GM23338 (cell line): ENCODE measurements at regions not wholly inside any gene's neighbourhood (a gene's known extent, or its start where the extent isn't known, plus 50 kb on each side); places are given as distances from the start of the nearest gene placed in this dataset.

Experiments
- ATAC-seq: fragments of 200-7000 bp; cut with Tn5 transposase; 3 replicates; pipeline ENCODE4 v1.9.1; 2020
- DNase-seq: peaks from one replicate; pipeline ENCODE4 v3.0.0-alpha.2; 2015; ENCODE audit warnings: low spot score
- H2AFZ ChIP-seq: fragments of 200-600 bp; sonication (generic); 2 replicates; pipeline ENCODE4 v1.8.0; 2016; ENCODE audit warnings: antibody characterized with exemption, mild to moderate bottlenecking, moderate library complexity
- H3F3A ChIP-seq: fragments of 200-600 bp; sonication (generic); replicated peaks from 2 replicates; pipeline ENCODE4 v1.8.0; 2017; ENCODE audit warnings: antibody characterized with exemption, mixed run types, low read depth
- H3K27ac ChIP-seq: fragments of 200-600 bp; sonication (generic); 2 replicates; pipeline ENCODE4 v1.6.1; 2016; ENCODE audit warnings: low read depth
- H3K27me3 ChIP-seq: fragments of 200-600 bp; sonication (generic); 2 replicates; pipeline ENCODE4 v1.8.0; 2016; ENCODE audit warnings: mild to moderate bottlenecking, mixed run types, moderate library complexity; ENCODE audit not compliant: insufficient read depth
- H3K36me3 ChIP-seq: fragments of 200-600 bp; sonication (generic); 2 replicates; pipeline ENCODE4 v1.8.0; 2016; ENCODE audit warnings: mild to moderate bottlenecking; ENCODE audit not compliant: insufficient read depth
- H3K4me1 ChIP-seq: fragments of 200-600 bp; sonication (generic); 2 replicates; pipeline ENCODE4 v1.8.0; 2016; ENCODE audit warnings: mild to moderate bottlenecking, moderate library complexity; ENCODE audit not compliant: insufficient read depth
- H3K4me2 ChIP-seq: fragments of 200-600 bp; sonication (generic); 2 replicates; pipeline ENCODE4 v1.7.1; 2017; ENCODE audit warnings: mixed run types
- H3K4me3 ChIP-seq: fragments of 200-600 bp; sonication (generic); 2 replicates; pipeline ENCODE4 v1.6.1; 2016; ENCODE audit warnings: mixed run types
- H3K79me2 ChIP-seq: fragments of 200-600 bp; sonication (generic); replicated peaks from 2 replicates; pipeline ENCODE4 v1.8.0; 2017; ENCODE audit warnings: mild to moderate bottlenecking; ENCODE audit not compliant: insufficient read depth
- H3K9me2 ChIP-seq: fragments of 200-600 bp; sonication (generic); 2 replicates; pipeline ENCODE4 v1.8.0; 2017; ENCODE audit not compliant: insufficient read depth
- H4K20me1 ChIP-seq: fragments of 200-600 bp; sonication (generic); replicated peaks from 2 replicates; pipeline ENCODE4 v1.8.0; 2017; ENCODE audit warnings: mild to moderate bottlenecking; ENCODE audit not compliant: insufficient read depth
- H3K27ac Mint-ChIP-seq: 2 replicates; pipeline ENCODE4 v1.8.0; 2020; ENCODE audit warnings: inconsistent platforms, mild to moderate bottlenecking, moderate library complexity, mixed read lengths
- H3K27me3 Mint-ChIP-seq: 3 replicates; pipeline ENCODE4 v1.8.0; 2022; ENCODE audit warnings: low read depth, mild to moderate bottlenecking, moderate library complexity, mixed read lengths, inconsistent platforms; ENCODE audit not compliant: insufficient read depth, poor library complexity
- H3K36me3 Mint-ChIP-seq: 3 replicates; pipeline ENCODE4 v1.8.0; 2021; ENCODE audit warnings: low read depth, mild to moderate bottlenecking, inconsistent platforms, moderate library complexity, mixed read lengths
- H3K4me1 Mint-ChIP-seq: 3 replicates; pipeline ENCODE4 v1.8.0; 2020; ENCODE audit warnings: mild to moderate bottlenecking, inconsistent platforms, mixed read lengths
- H3K4me3 Mint-ChIP-seq: 3 replicates; pipeline ENCODE4 v1.8.0; 2021; ENCODE audit warnings: moderate library complexity, mild to moderate bottlenecking, inconsistent platforms, mixed read lengths
- H3K9me3 Mint-ChIP-seq: 3 replicates; pipeline ENCODE4 v1.8.0; 2020; ENCODE audit warnings: moderate library complexity, mild to moderate bottlenecking, inconsistent platforms, mixed read lengths
- CREB1 ChIP-seq: fragments of 250-450 bp; sonication (Bioruptor Pico); IDR thresholded peaks from 2 replicates; pipeline ENCODE4 v1.5.0; 2020; ENCODE audit warnings: low read depth, mild to moderate bottlenecking, moderate library complexity
- EZH2 ChIP-seq: fragments of 200-600 bp; sonication (generic); IDR thresholded peaks from one replicate; pipeline ENCODE4 v1.8.0; 2017; ENCODE audit warnings: antibody characterized with exemption, mild to moderate bottlenecking, low read depth; ENCODE audit not compliant: unreplicated experiment
- EZH2phosphoT487 ChIP-seq: fragments of 200-600 bp; sonication (generic); IDR thresholded peaks from one replicate; pipeline ENCODE4 v1.8.1; 2018; ENCODE audit warnings: antibody characterized with exemption; ENCODE audit not compliant: unreplicated experiment
- JUNB ChIP-seq: IDR thresholded peaks from one replicate; pipeline ENCODE4 v1.6.1; 2016; ENCODE audit warnings: antibody characterized with exemption; ENCODE audit not compliant: unreplicated experiment
- NANOG ChIP-seq: IDR thresholded peaks from 2 replicates; pipeline ENCODE4 v1.6.1; 2016; ENCODE audit warnings: antibody characterized with exemption, borderline replicate concordance
- POLR2AphosphoS5 ChIP-seq: IDR thresholded peaks from 2 replicates; pipeline ENCODE4 v1.6.1; 2016; ENCODE audit warnings: antibody characterized with exemption, low read depth
- STAT1 ChIP-seq: IDR thresholded peaks from one replicate; pipeline ENCODE4 v1.6.1; 2016; ENCODE audit warnings: antibody characterized with exemption; ENCODE audit not compliant: unreplicated experiment
- ZNF114 ChIP-seq: fragments of 250-450 bp; sonication (Bioruptor Pico); IDR thresholded peaks from 2 replicates; pipeline ENCODE4 v1.5.0; 2020; ENCODE audit warnings: mild to moderate bottlenecking, moderate library complexity
- ZNF331 ChIP-seq: fragments of 250-450 bp; sonication (Bioruptor Pico); IDR thresholded peaks from 2 replicates; pipeline ENCODE4 v1.5.0; 2020; ENCODE audit warnings: low read depth, mild to moderate bottlenecking, moderate library complexity
- TF ChIP-seq, protein P1 (sequence below): fragments of 250-450 bp; sonication (Bioruptor Pico); IDR thresholded peaks from 2 replicates; pipeline ENCODE4 v1.5.0; 2020; ENCODE audit warnings: mild to moderate bottlenecking, moderate library complexity
- TF ChIP-seq, protein P2 (sequence below), 2 experiments: fragments of 200-600 bp in 1 of 2; sonication (generic) in 1 of 2; conservative IDR thresholded peaks; 2 replicates each; pipeline versions ENCODE4 v1.5.1 to v1.6.1; 2016 to 2017; ENCODE audit warnings: antibody characterized with exemption in 2 of 2, low read depth in 2 of 2, mild to moderate bottlenecking in 2 of 2, moderate library complexity in 1 of 2
- TF ChIP-seq, protein P3 (sequence below): IDR thresholded peaks from one replicate; pipeline ENCODE4 v1.6.1; 2018; ENCODE audit warnings: antibody characterized with exemption; ENCODE audit not compliant: unreplicated experiment
- TF ChIP-seq, protein P4 (sequence below): IDR thresholded peaks from 2 replicates; pipeline ENCODE4 v1.6.1; 2016; ENCODE audit warnings: antibody characterized with exemption

DNA sequence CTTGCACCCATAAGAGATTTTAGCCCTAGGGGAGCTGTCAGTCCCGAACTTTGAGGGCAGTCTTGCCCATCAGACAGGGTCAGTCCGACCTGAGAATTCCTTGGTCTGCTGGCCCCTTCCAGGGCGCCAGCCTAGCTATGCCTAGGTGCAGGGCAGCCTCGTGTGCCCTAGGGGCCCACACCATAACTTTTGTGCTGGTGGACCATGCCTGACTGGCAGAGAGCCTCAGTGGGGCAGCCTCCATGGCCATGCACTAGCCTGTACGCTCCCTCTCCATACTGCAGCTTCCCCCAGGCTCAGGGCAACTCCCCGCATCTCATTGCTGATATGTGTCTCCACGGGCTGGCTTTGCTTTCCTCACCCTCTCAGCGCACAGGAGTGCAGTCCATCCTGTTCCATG is 835.8 kb upstream of the ALCAM start (continued):
- TF ChIP-seq, protein P1, sequence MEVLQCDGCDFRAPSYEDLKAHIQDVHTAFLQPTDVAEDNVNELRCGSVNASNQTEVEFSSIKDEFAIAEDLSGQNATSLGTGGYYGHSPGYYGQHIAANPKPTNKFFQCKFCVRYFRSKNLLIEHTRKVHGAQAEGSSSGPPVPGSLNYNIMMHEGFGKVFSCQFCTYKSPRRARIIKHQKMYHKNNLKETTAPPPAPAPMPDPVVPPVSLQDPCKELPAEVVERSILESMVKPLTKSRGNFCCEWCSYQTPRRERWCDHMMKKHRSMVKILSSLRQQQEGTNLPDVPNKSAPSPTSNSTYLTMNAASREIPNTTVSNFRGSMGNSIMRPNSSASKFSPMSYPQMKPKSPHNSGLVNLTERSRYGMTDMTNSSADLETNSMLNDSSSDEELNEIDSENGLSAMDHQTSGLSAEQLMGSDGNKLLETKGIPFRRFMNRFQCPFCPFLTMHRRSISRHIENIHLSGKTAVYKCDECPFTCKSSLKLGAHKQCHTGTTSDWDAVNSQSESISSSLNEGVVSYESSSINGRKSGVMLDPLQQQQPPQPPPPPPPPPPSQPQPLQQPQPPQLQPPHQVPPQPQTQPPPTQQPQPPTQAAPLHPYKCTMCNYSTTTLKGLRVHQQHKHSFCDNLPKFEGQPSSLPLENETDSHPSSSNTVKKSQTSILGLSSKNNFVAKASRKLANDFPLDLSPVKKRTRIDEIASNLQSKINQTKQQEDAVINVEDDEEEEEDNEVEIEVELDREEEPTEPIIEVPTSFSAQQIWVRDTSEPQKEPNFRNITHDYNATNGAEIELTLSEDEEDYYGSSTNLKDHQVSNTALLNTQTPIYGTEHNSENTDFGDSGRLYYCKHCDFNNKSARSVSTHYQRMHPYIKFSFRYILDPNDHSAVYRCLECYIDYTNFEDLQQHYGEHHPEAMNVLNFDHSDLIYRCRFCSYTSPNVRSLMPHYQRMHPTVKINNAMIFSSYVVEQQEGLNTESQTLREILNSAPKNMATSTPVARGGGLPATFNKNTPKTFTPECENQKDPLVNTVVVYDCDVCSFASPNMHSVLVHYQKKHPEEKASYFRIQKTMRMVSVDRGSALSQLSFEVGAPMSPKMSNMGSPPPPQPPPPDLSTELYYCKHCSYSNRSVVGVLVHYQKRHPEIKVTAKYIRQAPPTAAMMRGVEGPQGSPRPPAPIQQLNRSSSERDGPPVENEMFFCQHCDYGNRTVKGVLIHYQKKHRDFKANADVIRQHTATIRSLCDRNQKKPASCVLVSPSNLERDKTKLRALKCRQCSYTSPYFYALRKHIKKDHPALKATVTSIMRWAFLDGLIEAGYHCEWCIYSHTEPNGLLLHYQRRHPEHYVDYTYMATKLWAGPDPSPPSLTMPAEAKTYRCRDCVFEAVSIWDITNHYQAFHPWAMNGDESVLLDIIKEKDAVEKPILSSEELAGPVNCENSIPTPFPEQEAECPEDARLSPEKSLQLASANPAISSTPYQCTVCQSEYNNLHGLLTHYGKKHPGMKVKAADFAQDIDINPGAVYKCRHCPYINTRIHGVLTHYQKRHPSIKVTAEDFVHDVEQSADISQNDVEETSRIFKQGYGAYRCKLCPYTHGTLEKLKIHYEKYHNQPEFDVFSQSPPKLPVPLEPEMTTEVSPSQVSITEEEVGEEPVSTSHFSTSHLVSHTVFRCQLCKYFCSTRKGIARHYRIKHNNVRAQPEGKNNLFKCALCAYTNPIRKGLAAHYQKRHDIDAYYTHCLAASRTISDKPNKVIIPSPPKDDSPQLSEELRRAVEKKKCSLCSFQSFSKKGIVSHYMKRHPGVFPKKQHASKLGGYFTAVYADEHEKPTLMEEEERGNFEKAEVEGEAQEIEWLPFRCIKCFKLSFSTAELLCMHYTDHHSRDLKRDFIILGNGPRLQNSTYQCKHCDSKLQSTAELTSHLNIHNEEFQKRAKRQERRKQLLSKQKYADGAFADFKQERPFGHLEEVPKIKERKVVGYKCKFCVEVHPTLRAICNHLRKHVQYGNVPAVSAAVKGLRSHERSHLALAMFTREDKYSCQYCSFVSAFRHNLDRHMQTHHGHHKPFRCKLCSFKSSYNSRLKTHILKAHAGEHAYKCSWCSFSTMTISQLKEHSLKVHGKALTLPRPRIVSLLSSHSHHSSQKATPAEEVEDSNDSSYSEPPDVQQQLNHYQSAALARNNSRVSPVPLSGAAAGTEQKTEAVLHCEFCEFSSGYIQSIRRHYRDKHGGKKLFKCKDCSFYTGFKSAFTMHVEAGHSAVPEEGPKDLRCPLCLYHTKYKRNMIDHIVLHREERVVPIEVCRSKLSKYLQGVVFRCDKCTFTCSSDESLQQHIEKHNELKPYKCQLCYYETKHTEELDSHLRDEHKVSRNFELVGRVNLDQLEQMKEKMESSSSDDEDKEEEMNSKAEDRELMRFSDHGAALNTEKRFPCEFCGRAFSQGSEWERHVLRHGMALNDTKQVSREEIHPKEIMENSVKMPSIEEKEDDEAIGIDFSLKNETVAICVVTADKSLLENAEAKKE (CRISPR knock-in tag): no peak
- TF ChIP-seq ZNF114 (CRISPR knock-in tag) (no peak), POLR2AphosphoS5 (no peak)

DNA sequence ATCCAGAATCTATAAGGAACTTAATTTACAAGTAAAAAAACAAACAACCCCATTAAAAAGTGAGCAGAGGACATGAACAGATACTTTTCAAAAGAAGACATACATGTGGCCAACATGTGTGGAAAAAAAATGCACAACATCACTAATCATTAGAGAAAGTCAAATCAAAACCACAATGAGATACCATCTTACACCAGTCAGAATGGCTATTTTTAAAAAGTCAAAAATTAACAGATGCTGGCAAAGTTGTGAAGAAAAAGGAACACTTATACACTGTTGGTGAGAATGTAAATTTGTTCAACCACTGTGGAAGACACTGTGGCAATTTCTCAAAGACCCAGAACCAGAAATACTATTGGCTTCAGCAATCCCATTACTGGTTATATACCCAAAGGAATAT is 830.0 kb upstream of the ALCAM start:
- DNase-seq (no peak), ATAC-seq (no peak)
- peaks cover 2% of the 10 kb centered on the region for H3K27me3 Mint-ChIP-seq
- no peak overlapping the region for H3K27ac Mint-ChIP-seq
- H3K4me1 ChIP-seq: no peaks in the 10 kb centered on the region
- no peaks in the 10 kb centered on the region for H3K9me2 ChIP-seq
- no peak overlapping the region for H3K4me3 Mint-ChIP-seq
- H3K4me3 ChIP-seq: no peak overlapping the region
- no peaks in the 10 kb centered on the region for H3K4me1 Mint-ChIP-seq
- peaks cover 4% of the 10 kb centered on the region; the same call in 1 of the 3 replicates for H3K36me3 Mint-ChIP-seq
- H2AFZ ChIP-seq: no peak overlapping the region
- H3K4me2 ChIP-seq: no peak overlapping the region
- H3K9me3 Mint-ChIP-seq: peaks cover 24% of the 10 kb centered on the region
- no peaks in the 10 kb centered on the region for H3K79me2 ChIP-seq
- no peak overlapping the region for H3K27ac ChIP-seq
- H3K36me3 ChIP-seq: no peaks in the 10 kb centered on the region
- no peaks in the 10 kb centered on the region for H3K27me3 ChIP-seq
- no peaks in the 10 kb centered on the region for H4K20me1 ChIP-seq
- H3F3A ChIP-seq: no peaks in the 10 kb centered on the region
- no peak for TF ChIP-seq EZH2phosphoT487
- TF ChIP-seq, protein P2, sequence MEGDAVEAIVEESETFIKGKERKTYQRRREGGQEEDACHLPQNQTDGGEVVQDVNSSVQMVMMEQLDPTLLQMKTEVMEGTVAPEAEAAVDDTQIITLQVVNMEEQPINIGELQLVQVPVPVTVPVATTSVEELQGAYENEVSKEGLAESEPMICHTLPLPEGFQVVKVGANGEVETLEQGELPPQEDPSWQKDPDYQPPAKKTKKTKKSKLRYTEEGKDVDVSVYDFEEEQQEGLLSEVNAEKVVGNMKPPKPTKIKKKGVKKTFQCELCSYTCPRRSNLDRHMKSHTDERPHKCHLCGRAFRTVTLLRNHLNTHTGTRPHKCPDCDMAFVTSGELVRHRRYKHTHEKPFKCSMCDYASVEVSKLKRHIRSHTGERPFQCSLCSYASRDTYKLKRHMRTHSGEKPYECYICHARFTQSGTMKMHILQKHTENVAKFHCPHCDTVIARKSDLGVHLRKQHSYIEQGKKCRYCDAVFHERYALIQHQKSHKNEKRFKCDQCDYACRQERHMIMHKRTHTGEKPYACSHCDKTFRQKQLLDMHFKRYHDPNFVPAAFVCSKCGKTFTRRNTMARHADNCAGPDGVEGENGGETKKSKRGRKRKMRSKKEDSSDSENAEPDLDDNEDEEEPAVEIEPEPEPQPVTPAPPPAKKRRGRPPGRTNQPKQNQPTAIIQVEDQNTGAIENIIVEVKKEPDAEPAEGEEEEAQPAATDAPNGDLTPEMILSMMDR (conservative IDR thresholded peaks at IDR 0.05; ENCODE audit: low read depth in 2 of 2): no peak
- no peak for TF ChIP-seq CREB1 (CRISPR knock-in tag)
- TF ChIP-seq POLR2AphosphoS5: no peak
- TF ChIP-seq NANOG: no peak
- TF ChIP-seq ZNF114 (CRISPR knock-in tag): no peak
- TF ChIP-seq, protein P3, sequence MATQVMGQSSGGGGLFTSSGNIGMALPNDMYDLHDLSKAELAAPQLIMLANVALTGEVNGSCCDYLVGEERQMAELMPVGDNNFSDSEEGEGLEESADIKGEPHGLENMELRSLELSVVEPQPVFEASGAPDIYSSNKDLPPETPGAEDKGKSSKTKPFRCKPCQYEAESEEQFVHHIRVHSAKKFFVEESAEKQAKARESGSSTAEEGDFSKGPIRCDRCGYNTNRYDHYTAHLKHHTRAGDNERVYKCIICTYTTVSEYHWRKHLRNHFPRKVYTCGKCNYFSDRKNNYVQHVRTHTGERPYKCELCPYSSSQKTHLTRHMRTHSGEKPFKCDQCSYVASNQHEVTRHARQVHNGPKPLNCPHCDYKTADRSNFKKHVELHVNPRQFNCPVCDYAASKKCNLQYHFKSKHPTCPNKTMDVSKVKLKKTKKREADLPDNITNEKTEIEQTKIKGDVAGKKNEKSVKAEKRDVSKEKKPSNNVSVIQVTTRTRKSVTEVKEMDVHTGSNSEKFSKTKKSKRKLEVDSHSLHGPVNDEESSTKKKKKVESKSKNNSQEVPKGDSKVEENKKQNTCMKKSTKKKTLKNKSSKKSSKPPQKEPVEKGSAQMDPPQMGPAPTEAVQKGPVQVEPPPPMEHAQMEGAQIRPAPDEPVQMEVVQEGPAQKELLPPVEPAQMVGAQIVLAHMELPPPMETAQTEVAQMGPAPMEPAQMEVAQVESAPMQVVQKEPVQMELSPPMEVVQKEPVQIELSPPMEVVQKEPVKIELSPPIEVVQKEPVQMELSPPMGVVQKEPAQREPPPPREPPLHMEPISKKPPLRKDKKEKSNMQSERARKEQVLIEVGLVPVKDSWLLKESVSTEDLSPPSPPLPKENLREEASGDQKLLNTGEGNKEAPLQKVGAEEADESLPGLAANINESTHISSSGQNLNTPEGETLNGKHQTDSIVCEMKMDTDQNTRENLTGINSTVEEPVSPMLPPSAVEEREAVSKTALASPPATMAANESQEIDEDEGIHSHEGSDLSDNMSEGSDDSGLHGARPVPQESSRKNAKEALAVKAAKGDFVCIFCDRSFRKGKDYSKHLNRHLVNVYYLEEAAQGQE: no peak
- TF ChIP-seq, protein P4, sequence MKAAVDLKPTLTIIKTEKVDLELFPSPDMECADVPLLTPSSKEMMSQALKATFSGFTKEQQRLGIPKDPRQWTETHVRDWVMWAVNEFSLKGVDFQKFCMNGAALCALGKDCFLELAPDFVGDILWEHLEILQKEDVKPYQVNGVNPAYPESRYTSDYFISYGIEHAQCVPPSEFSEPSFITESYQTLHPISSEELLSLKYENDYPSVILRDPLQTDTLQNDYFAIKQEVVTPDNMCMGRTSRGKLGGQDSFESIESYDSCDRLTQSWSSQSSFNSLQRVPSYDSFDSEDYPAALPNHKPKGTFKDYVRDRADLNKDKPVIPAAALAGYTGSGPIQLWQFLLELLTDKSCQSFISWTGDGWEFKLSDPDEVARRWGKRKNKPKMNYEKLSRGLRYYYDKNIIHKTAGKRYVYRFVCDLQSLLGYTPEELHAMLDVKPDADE: no peak
- no peak for TF ChIP-seq EZH2
- no peak for TF ChIP-seq ZNF331 (CRISPR knock-in tag)
- TF ChIP-seq JUNB: no peak
- no peak for TF ChIP-seq STAT1
